ENCODE measurements at regions not wholly inside any gene's neighbourhood (a gene's known extent, or its start where the extent isn't known, plus 50 kb on each side); places are given as distances from the start of the nearest gene placed in this dataset.
A peak's percentile ranks its signal among the peaks of the same experiment; 100 is the strongest.

DNA sequence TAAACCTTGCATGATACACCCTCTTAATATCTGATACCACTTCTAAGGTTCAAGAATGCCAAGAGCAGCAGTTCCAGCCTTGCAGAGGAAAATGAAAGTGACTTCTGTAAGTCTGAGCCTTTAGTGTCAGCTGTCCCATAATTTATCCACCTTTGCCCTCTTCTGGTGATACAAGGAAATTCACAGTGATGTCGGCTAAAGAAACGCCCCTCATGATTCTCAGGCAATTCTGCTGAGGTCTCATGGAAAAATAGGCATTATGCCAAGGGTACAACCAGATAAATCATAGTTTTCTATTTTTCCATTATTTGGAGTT, 172.2 kb upstream of the CXCL13 start:
- H3K79me2 ChIP-seq (replicated peaks; ENCODE audit: insufficient read depth, low read length): no peaks in the 10 kb centered on the region
- no peaks in the 10 kb centered on the region for H3F3A ChIP-seq (ENCODE audit: insufficient read depth, low read length, poor library complexity, severe bottlenecking)
- no peaks in the 10 kb centered on the region for H3K9me2 ChIP-seq (ENCODE audit: insufficient read depth, low read length)
- H2AFZ ChIP-seq (ENCODE audit: low read depth, low read length): no peak overlapping the region
- no peaks in the 10 kb centered on the region for H3K9me3 ChIP-seq (ENCODE audit: low read length)
- no peak overlapping the region for H3K27ac ChIP-seq (ENCODE audit: low read length)
- no peak overlapping the region for H3K4me2 ChIP-seq (ENCODE audit: low read length)
- no peaks in the 10 kb centered on the region for H3K27me3 ChIP-seq (ENCODE audit: insufficient read depth, low read depth, low read length)
- no peak for TF ChIP-seq EZH2 (IDR thresholded peaks at IDR 0.05; ENCODE audit: borderline replicate concordance, insufficient read depth, low read length, poor library complexity, severe bottlenecking)
- no peak for TF ChIP-seq TAF1 (IDR thresholded peaks at IDR 0.05; ENCODE audit: low read depth)
- peak; percentile 79 for TF ChIP-seq RAD21 (conservative IDR thresholded peaks at IDR 0.05)
- no peak for TF ChIP-seq POLR2AphosphoS5 (IDR thresholded peaks at IDR 0.05)
- no peak for TF ChIP-seq EP300 (conservative IDR thresholded peaks at IDR 0.05; ENCODE audit: poor library complexity, severe bottlenecking)
- TF ChIP-seq SMC3 (conservative IDR thresholded peaks at IDR 0.05; ENCODE audit: poor library complexity): peak; percentile 80
- TF ChIP-seq MXI1 (conservative IDR thresholded peaks at IDR 0.05; ENCODE audit: poor library complexity, severe bottlenecking): no peak
- no peak for TF ChIP-seq REST (IDR thresholded peaks at IDR 0.05; ENCODE audit: borderline replicate concordance)
- TF ChIP-seq CTCF (IDR thresholded peaks at IDR 0.05; ENCODE audit: poor library complexity, severe bottlenecking): peak; percentile 81
- no peaks in the 10 kb centered on the region for H3K36me3 ChIP-seq (ENCODE audit: insufficient read depth, low read length)
- H3K4me3 ChIP-seq (ENCODE audit: low read length): no peak overlapping the region
- H3K9ac ChIP-seq (ENCODE audit: low read length): no peak overlapping the region
- H4K20me1 ChIP-seq (ENCODE audit: insufficient read depth): no peaks in the 10 kb centered on the region

DNA sequence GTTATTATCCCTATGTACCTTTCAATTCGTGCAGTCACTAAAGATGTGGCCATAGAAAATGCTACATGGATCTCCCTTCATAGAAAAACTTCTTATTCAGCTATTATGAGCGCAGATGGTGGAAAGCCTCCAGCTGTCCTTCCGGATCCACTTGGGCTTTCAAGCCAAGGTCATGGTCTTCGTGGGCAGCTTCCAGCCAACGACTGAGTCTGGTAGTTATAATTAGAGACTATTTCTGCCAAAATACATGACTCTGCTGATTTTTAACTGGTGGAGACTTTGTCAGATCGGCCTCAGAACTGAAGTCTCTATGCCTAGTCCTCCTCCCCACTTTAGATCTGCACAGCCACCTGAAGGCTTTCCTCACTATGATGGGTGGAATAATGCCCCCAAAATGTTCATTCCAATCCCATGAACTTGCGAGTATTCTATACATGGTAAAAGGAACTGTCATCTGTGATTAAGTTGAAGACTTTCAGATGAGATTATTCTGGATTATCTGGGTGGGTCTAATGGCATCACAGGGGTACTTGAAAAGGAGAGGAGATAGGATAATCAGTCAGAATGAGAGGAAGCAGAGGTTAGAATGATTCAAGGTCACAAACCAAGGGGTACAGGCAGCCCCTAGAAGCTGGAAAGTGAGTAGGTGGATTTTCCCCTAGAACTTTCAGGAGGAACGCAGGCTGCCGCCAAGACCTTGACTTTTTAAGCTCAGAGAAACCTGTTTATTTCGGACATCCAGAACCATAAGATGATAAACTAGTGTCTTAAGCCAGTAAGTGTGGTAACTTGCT, 171.1 kb upstream of the CXCL13 start:
- no peaks in the 10 kb centered on the region for H4K20me1 ChIP-seq (ENCODE audit: insufficient read depth)
- H3K36me3 ChIP-seq (ENCODE audit: insufficient read depth, low read length): no peaks in the 10 kb centered on the region
- H2AFZ ChIP-seq (ENCODE audit: low read depth, low read length): no peak overlapping the region
- H3K4me3 ChIP-seq (ENCODE audit: low read length): no peak overlapping the region
- no peak overlapping the region for H3K27ac ChIP-seq (ENCODE audit: low read length)
- no peaks in the 10 kb centered on the region for H3K9me2 ChIP-seq (ENCODE audit: insufficient read depth, low read length)
- no peak for TF ChIP-seq TAF1 (IDR thresholded peaks at IDR 0.05; ENCODE audit: low read depth)
- no peaks in the 10 kb centered on the region for H3K9me3 ChIP-seq (ENCODE audit: low read length)
- no peaks in the 10 kb centered on the region for H3K27me3 ChIP-seq (ENCODE audit: insufficient read depth, low read depth, low read length)
- H3K9ac ChIP-seq (ENCODE audit: low read length): no peak overlapping the region
- no peaks in the 10 kb centered on the region for H3K79me2 ChIP-seq (replicated peaks; ENCODE audit: insufficient read depth, low read length)
- no peak overlapping the region for H3K4me2 ChIP-seq (ENCODE audit: low read length)
- H3F3A ChIP-seq (ENCODE audit: insufficient read depth, low read length, poor library complexity, severe bottlenecking): no peaks in the 10 kb centered on the region

Measured in neural cell (in vitro differentiated cells).